SH-SY5Y (cell line): ENCODE measurements at regions not wholly inside any gene's neighbourhood (a gene's known extent, or its start where the extent isn't known, plus 50 kb on each side); places are given as distances from the start of the nearest gene placed in this dataset.

Experiments
- GATA2 ChIP-seq: IDR thresholded peaks from 2 replicates; pipeline ENCODE4 v1.6.1; 2011; ENCODE audit warnings: mild to moderate bottlenecking, low read depth, low read length
- GATA3 ChIP-seq: IDR thresholded peaks from 2 replicates; pipeline ENCODE4 v1.6.1; 2011; ENCODE audit warnings: low read depth, mild to moderate bottlenecking, low read length, moderate library complexity

GRCh38 chr1:63004868-63005267 is 220.9 kb downstream of the ATG4C start:
- TF ChIP-seq GATA2 (no peak), GATA3 (no peak)
